ENCODE measurements at regions not wholly inside any gene's neighbourhood (a gene's known extent, or its start where the extent isn't known, plus 50 kb on each side); places are given as distances from the start of the nearest gene placed in this dataset.
A peak's percentile ranks its signal among the peaks of the same experiment; 100 is the strongest.

- TF ChIP-seq MXD4 (CRISPR knock-in tag; IDR thresholded peaks at IDR 0.05; ENCODE audit: borderline replicate concordance) (no peak), ZBTB21 (CRISPR knock-in tag; IDR thresholded peaks at IDR 0.05; ENCODE audit: borderline replicate concordance) (no peak)
Observed at GRCh38 chr15:27628486-27628885, 470.6 kb downstream of the OCA2 start (continued).

- Mint-ChIP-seq H3K36me3 (peaks cover 20% of the 10 kb centered on the region), H3K4me3 (no peak overlapping the region), H3K27me3 (ENCODE audit: low read depth) (0 out of 2 replicates have a peak, but pooled peaks cover 2% of the 10 kb centered on the region), H3K27ac (no peak overlapping the region), H3K4me1 (peaks cover 10% of the 10 kb centered on the region), H3K9me3 (peaks cover 32% of the 10 kb centered on the region)
- POLR2A ChIA-PET, result no interaction called here
- no peak for ATAC-seq
- TF ChIP-seq TEAD4 (CRISPR knock-in tag; IDR thresholded peaks at IDR 0.05) (no peak), ERG (CRISPR knock-in tag; IDR thresholded peaks at IDR 0.05) (no peak), ZNF317 (CRISPR knock-in tag; IDR thresholded peaks at IDR 0.05; ENCODE audit: borderline replicate concordance, low read depth) (peak; percentile 95), MXD4 (CRISPR knock-in tag; IDR thresholded peaks at IDR 0.05; ENCODE audit: borderline replicate concordance) (no peak), ZNF281 (CRISPR knock-in tag; IDR thresholded peaks at IDR 0.05) (no peak), SMAD4 (CRISPR knock-in tag; IDR thresholded peaks at IDR 0.05) (no peak), CBFB (CRISPR knock-in tag; IDR thresholded peaks at IDR 0.05; ENCODE audit: low read depth) (no peak), TEAD1 (CRISPR knock-in tag; IDR thresholded peaks at IDR 0.05) (no peak), ZNF512 (CRISPR knock-in tag; IDR thresholded peaks at IDR 0.05; ENCODE audit: borderline replicate concordance) (peak; percentile 82; the same call in 1 of the 2 replicates), E2F5 (CRISPR knock-in tag; IDR thresholded peaks at IDR 0.05) (no peak), NFYB (CRISPR knock-in tag; conservative IDR thresholded peaks at IDR 0.05; ENCODE audit: low read depth) (no peak)
- CTCF ChIA-PET, result no interaction called here
- no peak for DNase-seq (ENCODE audit: low spot score)
Observed at GRCh38 chr15:27627623-27628022, 471.5 kb downstream of the OCA2 start.

GRCh38 chr15:27623560-27624305 is 475.4 kb downstream of the OCA2 start:
- H3K27me3 Mint-ChIP-seq (ENCODE audit: low read depth), result 0 out of 2 replicates have a peak, but pooled peaks cover 2% of the 10 kb centered on the region
- no peak overlapping the region for H3K27ac Mint-ChIP-seq
- POLR2A ChIA-PET, result no interaction called here
- CTCF ChIA-PET, result no interaction called here
- peaks cover 27% of the 10 kb centered on the region for H3K9me3 Mint-ChIP-seq
- peaks cover 10% of the 10 kb centered on the region for H3K4me1 Mint-ChIP-seq
- ATAC-seq (no peak), DNase-seq (ENCODE audit: low spot score) (no peak)
- peaks cover 20% of the 10 kb centered on the region for H3K36me3 Mint-ChIP-seq
- no peak overlapping the region for H3K4me3 Mint-ChIP-seq
- TF ChIP-seq FOXP4 (CRISPR knock-in tag; IDR thresholded peaks at IDR 0.05) (no peak), ZNF396 (CRISPR knock-in tag; IDR thresholded peaks at IDR 0.05; ENCODE audit: borderline replicate concordance) (no peak), JUN (CRISPR knock-in tag; IDR thresholded peaks at IDR 0.05) (no peak), ZNF138 (CRISPR knock-in tag; conservative IDR thresholded peaks at IDR 0.05) (no peak), IRF2 (CRISPR knock-in tag; IDR thresholded peaks at IDR 0.05; ENCODE audit: borderline replicate concordance, low read depth) (no peak), NFYB (CRISPR knock-in tag; conservative IDR thresholded peaks at IDR 0.05; ENCODE audit: low read depth) (no peak), ZNF425 (CRISPR knock-in tag; conservative IDR thresholded peaks at IDR 0.05) (no peak)

All from WTC11 (cell line).